Occipital lobe (tissue), 1 donor: ENCODE measurements at regions not wholly inside any gene's neighbourhood (a gene's known extent, or its start where the extent isn't known, plus 50 kb on each side); places are given as distances from the start of the nearest gene placed in this dataset.

Experiments used
- DNase-seq: peaks from one replicate; lab custom pipeline; 2025; lab: John Stamatoyannopoulos, UW

GRCh38 chrX:131703646-131704045 lies 159.8 kb downstream of the OR13H1 start:
- no peak for DNase-seq

GRCh38 chrX:131704136-131704695 lies 160.3 kb downstream of the OR13H1 start:
- no peak for DNase-seq

GRCh38 chrX:131709553-131709952 lies 165.7 kb downstream of the OR13H1 start:
- no peak for DNase-seq

GRCh38 chrX:131711478-131711867 lies 167.6 kb downstream of the OR13H1 start:
- no peak for DNase-seq

GRCh38 chrX:131723646-131724045 lies 179.8 kb downstream of the OR13H1 start:
- no peak for DNase-seq

- no peak for DNase-seq
Observed at GRCh38 chrX:131724292-131724691, 180.4 kb downstream of the OR13H1 start.

- no peak for DNase-seq
Observed at GRCh38 chrX:131725001-131725654, 181.3 kb downstream of the OR13H1 start.

- no peak for DNase-seq
Observed at GRCh38 chrX:131727778-131728177, 183.9 kb downstream of the OR13H1 start.

- DNase-seq, result no peak
Observed at GRCh38 chrX:131728295-131729145, 184.6 kb downstream of the OR13H1 start.

GRCh38 chrX:131729295-131729694 lies 185.4 kb downstream of the OR13H1 start:
- no peak for DNase-seq

GRCh38 chrX:131734621-131735020 lies 190.7 kb downstream of the OR13H1 start:
- no peak for DNase-seq

- no peak for DNase-seq
Observed at GRCh38 chrX:131735127-131735526, 191.3 kb downstream of the OR13H1 start.

- DNase-seq, result no peak
Observed at GRCh38 chrX:131739823-131740222, 195.9 kb downstream of the OR13H1 start.

GRCh38 chrX:131741103-131741581 lies 197.3 kb downstream of the OR13H1 start:
- no peak for DNase-seq

GRCh38 chrX:131745942-131746489 lies 202.1 kb downstream of the OR13H1 start:
- no peak for DNase-seq

- no peak for DNase-seq
Observed at GRCh38 chrX:131746491-131746968, 202.7 kb downstream of the OR13H1 start.

GRCh38 chrX:131747173-131747572 lies 203.3 kb downstream of the OR13H1 start:
- no peak for DNase-seq

GRCh38 chrX:131752493-131753198 lies 208.8 kb downstream of the OR13H1 start:
- no peak for DNase-seq

- DNase-seq, result no peak
Observed at GRCh38 chrX:131762802-131763234, 218.9 kb downstream of the OR13H1 start.

- no peak for DNase-seq
Observed at GRCh38 chrX:131763674-131764073, 219.8 kb downstream of the OR13H1 start.

- DNase-seq, result no peak
Observed at GRCh38 chrX:131764216-131764615, 220.3 kb downstream of the OR13H1 start.
